DMS 273 treated with DMSO at 0.1 percent for 48 hours (cell line): ENCODE measurements at regions not wholly inside any gene's neighbourhood (a gene's known extent, or its start where the extent isn't known, plus 50 kb on each side); places are given as distances from the start of the nearest gene placed in this dataset.
"Not testable (repeated sequence)": the region's sequence is repeated elsewhere in the genome, so short reads cannot be mapped to it uniquely, and the experiment has no call there.

Source experiments
- DNase-seq: peaks from one replicate; lab custom pipeline; 2025; lab: John Stamatoyannopoulos, UW

GRCh38 chrX:101823236-101823635 lies 108.6 kb downstream of the ZMAT1 start:
- no peak for DNase-seq

GRCh38 chrX:101817739-101818138 lies 114.1 kb downstream of the ZMAT1 start:
- DNase-seq = not testable (repeated sequence)

GRCh38 chrX:101813200-101813599 lies 118.6 kb downstream of the ZMAT1 start:
- no peak for DNase-seq

DNA sequence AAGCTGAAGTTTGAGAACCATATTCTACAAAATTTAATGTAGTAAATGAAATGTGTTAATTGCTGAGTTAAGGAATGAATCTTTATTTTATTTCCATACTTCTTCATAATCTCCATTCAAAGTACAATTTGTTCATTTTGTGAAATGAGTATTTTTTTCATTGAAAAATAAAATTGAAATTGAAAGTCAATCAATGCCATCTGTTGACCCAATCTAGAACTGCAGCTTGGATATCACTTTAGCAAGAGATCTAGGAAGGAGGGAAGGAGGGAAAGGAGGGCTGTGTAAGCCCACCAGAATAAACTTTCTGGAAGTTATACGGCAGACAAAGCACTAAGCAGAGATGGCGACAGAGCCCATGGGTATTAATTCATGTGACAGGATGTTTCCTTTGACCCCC lies 128.4 kb downstream of the ZMAT1 start:
- DNase-seq = no peak

DNA sequence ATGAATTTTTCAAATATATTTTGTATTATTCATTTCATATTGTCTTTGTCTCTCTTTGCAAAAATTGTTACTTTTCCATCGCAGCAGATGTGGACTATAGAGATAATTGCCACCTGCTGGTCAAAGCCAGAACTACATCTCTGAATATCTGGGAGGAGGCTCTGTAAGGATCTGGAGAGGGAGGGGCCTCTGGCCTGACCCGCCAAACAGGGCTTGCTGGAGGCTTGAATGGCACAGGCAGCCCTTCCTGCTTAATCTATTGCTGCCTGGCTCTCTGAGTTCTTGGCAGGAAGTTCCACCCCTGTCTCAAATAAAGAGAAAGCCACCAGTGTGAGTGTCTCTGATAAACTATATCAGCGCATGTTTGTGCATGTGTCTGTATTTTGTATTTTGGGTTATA lies 132.4 kb downstream of the ZMAT1 start:
- peak; percentile 61 for DNase-seq

DNA sequence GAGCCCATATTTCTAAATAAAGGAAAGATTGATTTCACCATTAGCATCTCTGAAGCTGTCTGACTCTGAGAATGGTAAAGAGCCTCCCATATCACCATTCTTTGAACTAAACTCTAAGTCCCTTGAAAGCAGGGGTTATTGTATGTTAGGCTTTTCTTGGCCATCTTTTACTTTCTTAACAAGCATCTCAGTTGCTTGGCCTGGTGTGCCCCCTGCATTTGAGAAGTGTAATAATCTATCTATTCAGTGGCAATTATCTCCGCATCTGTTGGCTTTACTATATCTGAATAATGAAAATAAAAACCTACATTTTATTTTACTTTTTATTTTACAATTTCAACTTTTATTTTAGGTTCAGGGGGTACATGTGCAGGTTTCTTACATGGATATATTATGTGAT lies 128.3 kb upstream of the ARMCX2 start:
- DNase-seq = no peak

- no peak for DNase-seq
Measured at GRCh38 chrX:101785142-101785541, 125.5 kb upstream of the ARMCX2 start.

DNA sequence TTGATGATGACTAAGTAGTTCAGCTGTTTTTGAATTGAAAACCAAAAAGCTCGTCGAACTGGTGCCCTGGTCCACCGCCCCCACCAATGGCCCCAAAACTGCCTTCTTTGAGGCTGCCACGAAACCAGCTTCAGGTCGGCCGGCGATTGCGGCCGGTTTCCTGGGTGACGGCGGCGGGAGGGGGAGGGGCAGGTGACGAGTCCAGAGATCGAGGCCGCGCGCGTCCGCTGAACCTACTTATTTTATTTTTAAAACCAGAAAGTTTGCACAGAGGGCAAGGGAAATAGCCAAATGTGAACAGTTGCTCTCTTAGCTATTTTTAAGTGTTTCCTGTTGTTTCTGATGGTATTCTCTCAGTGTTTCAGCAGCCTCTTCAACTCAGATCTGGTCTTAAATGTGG lies 120.8 kb upstream of the ARMCX2 start:
- DNase-seq = not testable (repeated sequence)

DNA sequence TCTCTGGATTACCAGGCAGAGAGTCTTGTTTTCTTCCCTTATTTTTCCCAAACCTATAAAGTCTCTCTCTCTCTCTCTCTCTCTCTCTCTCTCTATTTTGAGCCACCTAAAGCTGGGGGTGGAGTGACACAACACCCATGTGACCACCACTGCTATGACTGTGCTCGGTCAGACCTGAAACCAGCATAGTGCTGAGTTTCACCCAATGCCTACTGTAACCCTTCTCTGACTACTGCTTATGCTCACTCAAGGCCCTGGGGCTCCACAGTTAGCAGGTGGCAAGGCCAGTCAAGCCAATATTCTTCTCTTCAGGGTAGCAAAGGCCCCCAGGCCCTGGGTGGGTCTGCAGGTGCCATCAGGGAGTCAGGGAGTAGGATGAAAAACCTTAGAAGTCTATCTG lies 114.7 kb upstream of the ARMCX2 start:
- DNase-seq = no peak

DNA sequence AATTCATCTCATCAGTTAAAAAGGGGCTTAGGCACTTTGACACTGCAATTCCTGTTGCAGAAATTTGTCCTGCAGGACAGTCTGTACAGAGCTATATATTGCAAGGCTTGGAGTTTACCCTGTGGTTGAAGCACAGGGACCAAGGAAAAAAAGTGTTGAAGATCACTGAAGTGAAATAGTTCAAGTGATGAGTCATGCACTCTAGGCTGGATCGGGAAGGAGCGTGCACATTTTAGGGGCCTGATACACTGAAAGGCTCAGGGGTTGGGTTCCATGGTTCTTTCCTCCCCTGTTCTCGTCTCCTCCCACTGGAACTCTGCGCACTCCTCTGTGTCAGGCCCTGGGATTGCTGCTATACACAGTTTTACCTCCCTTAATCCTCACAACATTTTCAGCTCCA lies 104.9 kb upstream of the ARMCX2 start:
- DNase-seq = no peak

DNA sequence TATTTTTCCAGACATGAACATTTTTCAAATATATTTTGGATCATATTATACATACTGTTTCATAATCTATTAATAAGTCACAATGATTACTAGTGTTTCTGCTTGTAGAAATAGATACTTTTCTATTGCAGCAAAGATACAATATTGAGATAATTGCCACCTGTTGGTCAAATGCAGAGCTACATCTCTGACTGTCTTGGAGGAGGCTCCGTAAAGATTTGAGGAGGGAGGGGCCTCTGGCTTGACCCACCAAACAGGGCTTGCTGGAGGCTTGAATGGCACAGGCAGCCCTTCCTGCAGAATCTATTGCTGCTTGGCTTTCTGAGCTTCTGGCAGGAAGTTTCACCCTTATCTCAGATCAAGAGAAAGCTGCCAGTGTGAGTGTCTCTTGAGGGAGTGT lies 99.3 kb upstream of the ARMCX2 start:
- DNase-seq = no peak

DNA sequence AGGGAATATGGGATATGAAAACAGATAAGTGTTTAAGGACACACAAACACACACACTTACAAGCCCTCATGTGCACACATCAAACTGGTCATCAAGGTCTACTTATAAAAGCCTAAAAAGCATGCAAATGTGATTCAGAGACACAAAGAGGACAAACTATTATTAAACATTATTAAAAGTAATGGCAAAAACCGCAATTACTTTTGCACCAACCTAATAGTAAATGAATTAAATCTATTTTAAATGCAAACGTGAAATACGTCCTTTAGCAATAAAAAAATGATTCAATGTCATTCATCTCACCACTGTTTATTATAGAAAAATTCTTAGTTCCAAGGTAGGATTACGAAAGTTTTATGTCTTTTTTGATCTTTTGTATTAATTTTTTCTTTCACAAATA lies 91.1 kb upstream of the ARMCX2 start:
- no peak for DNase-seq

DNA sequence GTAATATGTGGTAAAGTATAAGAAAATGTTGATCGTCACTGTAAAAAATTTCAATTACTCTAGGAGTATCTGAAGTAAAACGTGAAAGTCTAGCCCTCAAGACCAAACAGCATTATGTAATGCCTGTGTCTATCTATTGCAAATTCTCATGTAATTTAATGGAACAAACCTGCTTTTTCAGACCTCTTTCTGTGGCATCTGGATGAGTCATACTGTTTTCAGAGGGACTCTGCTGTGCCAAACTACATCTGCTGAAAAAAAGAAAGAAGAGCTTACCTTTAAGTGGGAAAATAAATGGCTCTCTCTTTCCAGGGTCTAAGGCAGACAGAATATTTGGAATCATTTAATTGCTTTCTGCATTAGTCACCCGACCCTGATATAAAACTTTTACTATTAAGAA lies 89.8 kb upstream of the ARMCX2 start:
- no peak for DNase-seq

- DNase-seq = no peak
Measured at GRCh38 chrX:101745046-101745445, 85.4 kb upstream of the ARMCX2 start.

- DNase-seq = no peak
Measured at GRCh38 chrX:101744085-101744484, 84.4 kb upstream of the ARMCX2 start.

GRCh38 chrX:101740642-101741041 lies 81.0 kb upstream of the ARMCX2 start:
- no peak for DNase-seq

DNA sequence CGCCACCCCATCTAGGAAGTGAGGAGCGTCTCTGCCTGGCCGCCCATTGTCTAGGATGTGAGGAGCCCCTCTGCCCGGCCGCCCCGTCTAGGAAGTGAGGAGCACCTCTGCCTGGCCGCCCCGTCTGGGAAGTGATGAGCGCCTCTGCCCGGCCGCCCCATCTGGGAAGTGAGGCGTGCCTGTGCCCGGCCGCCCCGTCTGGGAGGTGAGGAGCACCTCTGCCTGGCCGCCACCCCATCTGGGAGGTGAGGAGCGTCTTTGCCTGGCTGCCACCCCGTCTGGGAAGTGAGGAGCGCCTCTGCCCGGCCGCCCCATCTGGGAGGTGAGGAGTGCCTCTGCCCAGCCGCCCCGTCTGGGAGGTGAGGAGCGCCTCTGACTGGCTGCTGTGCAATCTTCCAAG lies 79.2 kb upstream of the ARMCX2 start:
- DNase-seq = not testable (repeated sequence)

DNA sequence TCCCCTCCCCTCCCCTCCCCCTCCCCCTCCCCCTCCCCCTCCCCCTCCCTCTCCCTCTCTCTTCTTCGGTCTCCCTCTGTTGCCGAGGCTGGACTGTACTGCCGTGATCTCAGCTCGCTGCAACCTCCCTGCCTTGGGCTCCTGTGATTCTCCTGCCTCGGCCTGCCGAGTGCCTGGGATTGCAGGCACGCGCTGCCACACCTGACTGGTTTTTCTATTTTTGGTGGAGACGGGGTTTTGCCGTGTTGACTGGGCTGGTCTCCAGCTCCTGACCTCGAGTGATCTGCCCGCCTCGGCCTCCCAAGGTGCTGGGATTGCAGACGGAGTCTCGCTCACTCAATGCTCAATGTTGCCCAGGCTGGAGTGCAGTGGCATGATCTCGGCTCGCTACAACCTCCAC lies 78.8 kb upstream of the ARMCX2 start:
- not testable (repeated sequence) for DNase-seq

GRCh38 chrX:101736651-101737050 lies 77.0 kb upstream of the ARMCX2 start:
- DNase-seq = no peak

DNA sequence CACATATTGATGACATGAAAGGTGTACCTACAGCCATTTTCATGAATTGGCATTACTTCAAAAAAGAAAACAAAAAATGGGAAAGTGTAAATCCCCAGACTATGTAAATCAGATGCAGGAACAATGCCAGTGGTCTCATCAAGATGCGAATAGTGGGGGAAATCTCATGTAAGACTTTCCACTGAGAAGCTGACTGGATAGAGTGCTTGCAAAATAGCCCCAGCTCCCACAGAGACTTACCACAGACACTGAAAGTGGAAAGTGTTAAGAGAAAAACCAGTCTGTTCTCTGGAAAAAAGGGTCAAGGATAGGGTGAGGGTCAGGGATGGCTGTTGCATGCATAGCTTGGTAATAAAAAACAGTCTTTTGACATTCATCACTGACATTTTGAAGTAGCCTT lies 73.2 kb upstream of the ARMCX2 start:
- DNase-seq = no peak

DNA sequence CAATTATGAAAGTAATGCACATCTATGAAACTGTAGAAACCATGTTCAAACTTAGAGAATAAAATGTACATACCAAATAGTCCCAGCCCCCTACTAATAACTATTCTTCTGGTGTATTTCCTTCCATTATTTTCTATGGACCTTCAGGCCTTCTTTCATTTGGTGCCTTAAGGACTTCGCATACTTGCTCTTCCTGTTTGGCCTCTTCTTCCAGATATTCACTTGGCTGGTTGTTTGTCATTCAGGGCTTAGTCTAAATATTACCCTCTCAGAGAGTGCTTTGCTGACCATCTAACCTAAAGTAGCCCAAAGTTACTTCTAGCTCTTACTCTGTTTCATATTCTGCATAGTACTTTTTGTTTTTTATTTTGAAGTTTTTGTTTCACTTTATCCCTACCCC lies 70.3 kb upstream of the ARMCX2 start:
- no peak for DNase-seq
